ENCODE measurements at regions not wholly inside any gene's neighbourhood (a gene's known extent, or its start where the extent isn't known, plus 50 kb on each side); places are given as distances from the start of the nearest gene placed in this dataset.

DNA sequence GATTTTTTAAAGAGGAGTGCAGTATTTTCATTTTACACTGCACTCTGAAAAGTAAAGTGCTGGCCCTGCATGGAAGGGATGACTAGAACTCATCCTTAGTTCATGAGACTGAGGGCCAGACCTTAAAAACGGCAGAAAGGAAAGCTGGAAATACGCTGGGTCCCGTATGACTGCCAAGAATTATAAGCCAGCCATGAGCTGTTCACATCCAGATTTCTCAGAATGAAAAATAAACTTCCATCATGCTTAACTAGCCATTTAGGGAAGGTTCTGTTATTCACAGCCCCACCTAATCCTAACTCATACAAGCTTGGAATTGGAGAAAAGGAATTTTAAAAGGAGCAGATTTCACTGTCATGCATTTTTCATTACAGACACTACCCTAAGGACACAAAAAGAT lies 894.4 kb downstream of the FAT4 start:
- H3K9ac ChIP-seq (replicated peaks; ENCODE audit: extremely low read depth, insufficient read depth, low read length), result no peak overlapping the region
- no peaks in the 10 kb centered on the region for H3K9me3 ChIP-seq (replicated peaks; ENCODE audit: control insufficient read depth, insufficient read depth, low read length)
- no peaks in the 10 kb centered on the region for H4K20me1 ChIP-seq (replicated peaks; ENCODE audit: control insufficient read depth, extremely low read depth, insufficient read depth, low read length)
- intact Hi-C loops (cut with micrococcal nuclease), result no loop called here
- H3K9me1 ChIP-seq (replicated peaks; ENCODE audit: control insufficient read depth, extremely low read depth, insufficient read depth, low read length), result no peaks in the 10 kb centered on the region
- no peaks in the 10 kb centered on the region for H3K4me1 ChIP-seq (ENCODE audit: control insufficient read depth, extremely low read depth, insufficient read depth, low read length)
- no peaks in the 10 kb centered on the region for H3K79me2 ChIP-seq (ENCODE audit: control insufficient read depth, insufficient read depth, low read length)
- no peak overlapping the region for H3K4me2 ChIP-seq (ENCODE audit: insufficient read depth, low read length)
- H3K36me3 ChIP-seq (ENCODE audit: control insufficient read depth in 2 of 2, extremely low read depth in 1 of 2, insufficient read depth in 2 of 2, low read length in 2 of 2), result no peaks in the 10 kb centered on the region
- POLR2A ChIA-PET, result no interaction called here
- no peak for FAIRE-seq
- CTCF ChIA-PET, result interaction anchor here (1.5 to 2.5 kb wide), 2 partner anchors 15 to 17 kb away, joined by 3 to 14 read pairs; no protein-coding TSS in a partner anchor
- no peak overlapping the region for H3K4me3 ChIP-seq (replicated peaks in 1 of 3; ENCODE audit: insufficient read depth in 1 of 3, low read depth in 1 of 3, low read length in 3 of 3)
- TF ChIP-seq EZH2 (IDR thresholded peaks at IDR 0.05; ENCODE audit: borderline replicate concordance, low read depth, low read length, severe bottlenecking), result no peak
- TF ChIP-seq POLR2AphosphoS5 (IDR thresholded peaks at IDR 0.05; ENCODE audit: insufficient read depth, low read depth, low read length), result no peak
- no peak for TF ChIP-seq FOS (IDR thresholded peaks at IDR 0.05; ENCODE audit: borderline replicate concordance, insufficient read depth, low read length)
- TF ChIP-seq POLR2A (IDR thresholded peaks at IDR 0.05; ENCODE audit: low read depth, low read length), result no peak
- TF ChIP-seq, protein P1, sequence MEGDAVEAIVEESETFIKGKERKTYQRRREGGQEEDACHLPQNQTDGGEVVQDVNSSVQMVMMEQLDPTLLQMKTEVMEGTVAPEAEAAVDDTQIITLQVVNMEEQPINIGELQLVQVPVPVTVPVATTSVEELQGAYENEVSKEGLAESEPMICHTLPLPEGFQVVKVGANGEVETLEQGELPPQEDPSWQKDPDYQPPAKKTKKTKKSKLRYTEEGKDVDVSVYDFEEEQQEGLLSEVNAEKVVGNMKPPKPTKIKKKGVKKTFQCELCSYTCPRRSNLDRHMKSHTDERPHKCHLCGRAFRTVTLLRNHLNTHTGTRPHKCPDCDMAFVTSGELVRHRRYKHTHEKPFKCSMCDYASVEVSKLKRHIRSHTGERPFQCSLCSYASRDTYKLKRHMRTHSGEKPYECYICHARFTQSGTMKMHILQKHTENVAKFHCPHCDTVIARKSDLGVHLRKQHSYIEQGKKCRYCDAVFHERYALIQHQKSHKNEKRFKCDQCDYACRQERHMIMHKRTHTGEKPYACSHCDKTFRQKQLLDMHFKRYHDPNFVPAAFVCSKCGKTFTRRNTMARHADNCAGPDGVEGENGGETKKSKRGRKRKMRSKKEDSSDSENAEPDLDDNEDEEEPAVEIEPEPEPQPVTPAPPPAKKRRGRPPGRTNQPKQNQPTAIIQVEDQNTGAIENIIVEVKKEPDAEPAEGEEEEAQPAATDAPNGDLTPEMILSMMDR (IDR thresholded peaks at IDR 0.05; ENCODE audit: extremely low read depth in 1 of 2, insufficient read depth in 1 of 2, low read depth in 1 of 2, low read length in 2 of 2), result no peak
- TF ChIP-seq, protein P2, sequence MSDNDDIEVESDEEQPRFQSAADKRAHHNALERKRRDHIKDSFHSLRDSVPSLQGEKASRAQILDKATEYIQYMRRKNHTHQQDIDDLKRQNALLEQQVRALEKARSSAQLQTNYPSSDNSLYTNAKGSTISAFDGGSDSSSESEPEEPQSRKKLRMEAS (IDR thresholded peaks at IDR 0.05; ENCODE audit: insufficient read depth, insufficient read length), result no peak
- no peak for TF ChIP-seq MYC (IDR thresholded peaks at IDR 0.05; ENCODE audit: low read depth, low read length)
- TF ChIP-seq JUN (IDR thresholded peaks at IDR 0.05; ENCODE audit: borderline replicate concordance, insufficient read depth, insufficient read length, low read depth), result no peak
- no peak for TF ChIP-seq GATA2 (IDR thresholded peaks at IDR 0.05; ENCODE audit: insufficient read depth, insufficient read length, low read depth, low read length)
- H3K27ac ChIP-seq (ENCODE audit: insufficient read depth, low read depth, low read length), result no peak overlapping the region
- BruUV-seq (replicated peaks), result no TSS peak
- dilution Hi-C loops (cut with MboI; ENCODE audit: extremely low pct_ligation_motif_present, low sequenced_read_pairs), result no loop called here
- H2AFZ ChIP-seq (ENCODE audit: low read depth, low read length), result no peak overlapping the region
- no peak for DNase-seq (ENCODE audit: low read depth, low spot score)
- no peaks in the 10 kb centered on the region for H3K27me3 ChIP-seq (ENCODE audit: control insufficient read depth in 2 of 2, insufficient read depth in 2 of 2, low read length in 2 of 2)
